ENCODE measurements at regions not wholly inside any gene's neighbourhood (a gene's known extent, or its start where the extent isn't known, plus 50 kb on each side); places are given as distances from the start of the nearest gene placed in this dataset.
"Not testable (repeated sequence)": the region's sequence is repeated elsewhere in the genome, so short reads cannot be mapped to it uniquely, and the experiment has no call there.

DNA sequence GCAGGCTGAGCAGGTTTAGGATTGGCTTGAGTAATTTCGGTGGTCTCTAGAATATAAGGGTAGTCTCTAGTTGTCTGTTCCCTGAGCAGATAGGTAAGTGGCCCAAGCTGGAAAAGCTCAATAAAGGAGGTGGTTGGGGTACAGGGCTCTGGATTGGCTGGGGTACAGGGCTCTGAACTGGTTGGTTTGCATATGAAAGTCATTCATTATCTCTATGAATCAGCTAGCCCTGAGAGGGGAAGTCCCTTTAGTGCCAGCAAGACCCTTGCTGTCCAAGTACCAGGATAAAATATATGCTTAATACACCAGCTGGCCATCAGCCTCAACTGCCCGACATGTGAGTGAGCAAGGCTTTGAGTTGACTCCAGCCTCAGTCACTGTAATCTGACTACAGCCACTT, 93.0 kb downstream of the ZBTB18 start:
- H3K4me3 ChIP-seq (ENCODE audit: low read length): no peak overlapping the region
- no peak for TF ChIP-seq ZNF274 (IDR thresholded peaks at IDR 0.05; ENCODE audit: low read depth, low read length)

DNA sequence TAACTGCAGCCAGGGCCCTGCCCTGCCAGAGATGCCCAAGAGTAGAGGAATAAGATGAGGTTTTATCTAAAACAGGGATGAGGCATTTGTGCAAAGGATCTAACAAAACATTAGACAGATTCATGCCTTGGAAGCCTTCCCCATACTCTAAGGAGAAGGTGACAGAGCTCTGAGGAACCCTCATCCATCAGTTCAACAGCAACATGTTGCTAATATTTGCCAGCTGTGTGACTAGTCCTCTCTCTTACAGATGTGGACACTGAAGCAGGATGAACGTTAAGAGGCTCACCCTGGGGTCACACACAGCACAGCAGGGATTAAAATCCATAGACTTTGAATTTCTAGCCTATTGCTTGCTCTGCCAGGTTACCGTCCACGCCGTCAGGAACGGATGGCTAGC, 99.0 kb downstream of the ZBTB18 start:
- no peak for TF ChIP-seq ZNF274 (IDR thresholded peaks at IDR 0.05; ENCODE audit: low read depth, low read length)

DNA sequence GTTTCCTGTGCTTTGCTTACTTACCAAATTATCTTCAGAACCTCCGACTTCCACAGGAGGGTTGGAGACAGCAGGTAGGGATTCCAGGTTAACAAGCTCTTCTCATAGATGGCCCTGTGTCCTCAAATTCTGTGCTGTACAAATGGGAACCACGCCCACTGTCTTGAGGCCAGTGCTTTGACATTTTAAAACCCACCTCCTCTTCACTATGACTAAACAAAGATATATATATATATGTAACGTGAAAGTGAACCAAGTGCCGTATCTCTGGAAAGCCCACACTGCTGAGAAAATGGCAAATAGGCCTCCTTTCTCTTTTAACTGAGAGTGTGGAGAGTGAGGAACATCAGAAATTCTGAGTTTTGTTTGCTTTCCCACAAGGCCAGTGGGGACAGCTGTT, 99.6 kb downstream of the ZBTB18 start:
- no peak for TF ChIP-seq ZNF274 (IDR thresholded peaks at IDR 0.05; ENCODE audit: low read depth, low read length)
- no peak overlapping the region for H3K4me3 ChIP-seq (ENCODE audit: low read length)

More for the DNA sequence above, 99.0 kb downstream of the ZBTB18 start:
- no peak overlapping the region for H3K4me3 ChIP-seq (ENCODE audit: low read length)

DNA sequence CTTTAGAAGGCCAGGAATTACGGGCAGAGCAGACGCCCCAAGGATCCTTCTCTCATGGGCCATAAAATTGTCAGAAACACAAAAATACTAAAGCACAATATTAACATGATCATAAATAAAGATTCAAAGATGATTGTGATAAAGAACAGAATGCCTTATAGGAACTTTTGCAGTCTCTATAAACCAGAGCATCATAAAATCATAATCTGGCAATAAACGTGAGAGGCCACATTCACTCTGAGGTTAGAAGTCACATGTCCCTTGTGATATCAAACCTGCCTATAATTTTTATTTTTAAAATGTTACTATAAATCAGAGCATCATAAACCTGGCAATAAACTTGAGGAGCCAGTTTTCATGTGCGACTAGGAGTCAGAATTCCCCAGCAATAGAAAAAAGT, 100.5 kb downstream of the ZBTB18 start:
- TF ChIP-seq ZNF274 (IDR thresholded peaks at IDR 0.05; ENCODE audit: low read depth, low read length): no peak
- H3K4me3 ChIP-seq (ENCODE audit: low read length): no peak overlapping the region

DNA sequence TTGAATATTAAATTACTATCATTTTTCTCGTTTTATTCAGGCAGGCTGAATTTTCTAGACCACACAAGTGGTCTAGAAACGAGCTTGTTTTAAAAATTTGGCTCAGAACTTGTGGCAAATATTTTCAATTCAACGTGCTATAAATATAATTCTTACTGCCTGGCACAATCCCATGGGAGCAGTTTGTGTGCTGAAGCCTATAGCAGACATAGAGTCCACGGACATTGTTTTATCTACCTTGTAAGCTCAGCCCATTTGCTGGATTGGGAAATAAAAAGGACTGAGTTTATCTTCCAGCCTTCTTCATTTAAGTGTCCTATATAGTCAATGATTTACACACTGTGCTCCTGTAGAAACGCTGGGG, 103.4 kb downstream of the ZBTB18 start:
- no peak for TF ChIP-seq ZNF274 (IDR thresholded peaks at IDR 0.05; ENCODE audit: low read depth, low read length)
- no peak overlapping the region for H3K4me3 ChIP-seq (ENCODE audit: low read length)

DNA sequence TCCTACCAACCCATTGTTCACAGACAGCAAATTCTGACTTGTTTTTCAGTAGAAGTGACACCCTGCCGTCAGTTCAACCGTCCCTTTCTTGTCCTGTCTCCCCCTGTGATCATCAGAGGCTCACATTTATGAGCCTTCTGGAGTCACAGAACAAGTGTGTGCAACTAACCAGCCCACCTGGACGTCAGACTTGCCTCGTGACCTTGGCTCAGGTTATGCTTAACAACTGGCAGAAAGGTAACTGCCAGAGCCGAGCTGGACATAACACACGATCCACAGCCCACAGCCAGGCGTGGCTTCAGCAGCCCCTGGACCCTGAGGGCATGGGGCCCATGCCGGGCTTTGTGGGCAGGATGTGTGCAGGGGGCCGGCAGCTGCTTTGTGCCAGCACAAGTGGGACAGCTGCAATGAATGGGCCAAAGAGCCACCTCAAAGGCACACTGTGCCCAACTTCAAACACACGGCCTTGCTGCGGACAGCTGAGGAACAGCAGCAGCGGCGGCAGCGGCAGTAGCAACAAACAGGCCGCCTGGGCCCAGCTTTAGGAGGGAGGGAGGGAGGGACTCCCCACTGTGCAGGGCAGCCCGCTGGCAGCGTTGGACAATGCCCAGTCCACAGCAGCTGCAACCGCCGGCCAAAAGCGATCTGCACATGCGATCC, 103.9 kb downstream of the ZBTB18 start:
- TF ChIP-seq ZNF274 (IDR thresholded peaks at IDR 0.05; ENCODE audit: low read depth, low read length): no peak
- H3K4me3 ChIP-seq (ENCODE audit: low read length): no peak overlapping the region

DNA sequence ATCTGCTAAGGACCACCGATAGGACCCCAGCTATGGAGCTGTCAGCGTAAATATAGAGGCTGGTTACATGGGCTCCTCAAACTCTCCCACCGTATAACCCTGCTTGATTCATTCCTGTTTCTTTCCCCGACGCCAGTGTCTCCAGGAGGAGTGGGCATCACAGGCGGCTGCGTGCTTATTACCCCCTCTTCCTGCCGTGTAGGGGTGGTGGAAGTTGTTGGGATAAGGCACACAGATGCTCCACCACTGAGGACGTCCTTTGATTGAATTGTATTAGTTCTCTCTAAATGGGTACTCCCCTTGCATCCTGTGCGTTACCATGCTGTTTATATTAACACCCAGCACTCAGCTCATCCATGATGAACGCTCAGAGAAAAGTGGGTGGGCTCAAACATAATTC, 104.6 kb downstream of the ZBTB18 start:
- no peak for TF ChIP-seq ZNF274 (IDR thresholded peaks at IDR 0.05; ENCODE audit: low read depth, low read length)
- H3K4me3 ChIP-seq (ENCODE audit: low read length): no peak overlapping the region

DNA sequence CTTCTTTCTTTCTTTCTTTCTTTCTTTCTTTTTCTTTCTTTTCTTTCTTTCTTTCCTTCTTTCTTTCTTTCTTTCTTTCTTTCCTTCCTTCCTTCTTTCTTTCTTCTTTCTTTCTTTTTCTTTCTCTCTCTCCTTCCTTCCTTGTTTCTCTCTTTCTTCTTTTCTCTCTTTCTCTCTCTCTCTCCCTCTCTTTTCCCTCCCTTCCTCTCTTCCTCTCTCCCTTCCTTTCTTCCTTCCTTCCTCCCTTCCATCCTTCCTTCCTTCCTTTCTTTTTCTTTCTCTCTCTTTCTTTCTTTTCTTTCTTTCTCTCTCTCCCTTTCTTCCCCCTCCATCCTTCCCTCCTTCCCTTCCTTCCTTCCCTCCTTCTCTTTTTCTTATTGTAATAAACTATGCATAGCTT, 105.5 kb downstream of the ZBTB18 start:
- not testable (repeated sequence) for H3K4me3 ChIP-seq (ENCODE audit: low read length)

DNA sequence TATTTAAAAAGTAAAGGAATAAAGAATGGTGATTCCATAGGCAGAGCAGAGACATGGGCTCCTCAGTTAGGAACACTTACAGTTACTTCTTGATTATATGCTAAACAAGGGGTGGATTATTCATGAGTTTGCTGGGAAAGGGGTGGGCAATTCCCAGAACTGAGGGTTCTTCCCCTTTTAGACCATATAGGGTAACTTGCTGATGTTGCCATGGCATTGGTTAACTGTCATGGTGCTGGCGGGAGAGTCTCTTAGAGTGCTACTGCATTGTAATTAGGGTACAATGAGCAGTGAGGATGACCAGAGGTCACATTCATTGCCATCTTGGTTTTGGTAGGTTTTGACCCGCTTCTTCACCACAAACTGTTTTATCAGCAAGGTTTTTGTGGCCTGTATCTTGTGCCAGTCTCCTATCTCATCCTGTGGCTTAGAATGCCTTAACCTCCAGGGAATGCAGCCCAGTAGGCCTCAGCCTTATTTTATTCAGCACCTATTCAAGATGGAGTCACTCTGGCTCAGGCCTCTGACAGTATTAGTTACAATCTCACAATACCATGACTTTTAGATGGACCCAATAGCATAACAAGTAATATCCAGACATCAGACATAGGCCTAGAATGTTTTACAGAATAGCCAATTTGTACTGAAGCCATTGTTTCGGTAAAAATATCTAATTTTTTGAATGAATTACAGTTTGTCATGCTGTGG, 106.8 kb downstream of the ZBTB18 start:
- no peak for TF ChIP-seq ZNF274 (IDR thresholded peaks at IDR 0.05; ENCODE audit: low read depth, low read length)
- no peak overlapping the region for H3K4me3 ChIP-seq (ENCODE audit: low read length)

DNA sequence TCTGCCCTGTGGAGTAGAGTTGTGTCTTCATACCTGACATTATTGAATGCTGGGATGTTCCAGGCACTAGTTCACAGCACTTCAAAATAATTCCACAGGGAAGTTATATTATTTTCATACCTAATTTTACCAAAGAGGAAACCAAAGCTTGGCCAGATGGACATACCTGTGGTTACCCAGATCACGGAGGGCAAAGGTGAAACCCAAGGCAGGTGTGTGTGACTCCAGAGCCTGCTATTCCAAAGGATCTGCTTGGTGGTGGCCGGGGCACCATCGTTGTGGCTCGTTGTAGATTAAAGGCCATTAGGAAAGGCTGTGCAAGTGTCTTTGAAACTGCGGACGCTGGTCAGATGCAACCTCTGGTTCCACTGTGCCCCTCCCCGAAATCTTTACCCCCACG, 108.6 kb downstream of the ZBTB18 start:
- TF ChIP-seq ZNF274 (IDR thresholded peaks at IDR 0.05; ENCODE audit: low read depth, low read length): no peak
- H3K4me3 ChIP-seq (ENCODE audit: low read length): no peak overlapping the region

DNA sequence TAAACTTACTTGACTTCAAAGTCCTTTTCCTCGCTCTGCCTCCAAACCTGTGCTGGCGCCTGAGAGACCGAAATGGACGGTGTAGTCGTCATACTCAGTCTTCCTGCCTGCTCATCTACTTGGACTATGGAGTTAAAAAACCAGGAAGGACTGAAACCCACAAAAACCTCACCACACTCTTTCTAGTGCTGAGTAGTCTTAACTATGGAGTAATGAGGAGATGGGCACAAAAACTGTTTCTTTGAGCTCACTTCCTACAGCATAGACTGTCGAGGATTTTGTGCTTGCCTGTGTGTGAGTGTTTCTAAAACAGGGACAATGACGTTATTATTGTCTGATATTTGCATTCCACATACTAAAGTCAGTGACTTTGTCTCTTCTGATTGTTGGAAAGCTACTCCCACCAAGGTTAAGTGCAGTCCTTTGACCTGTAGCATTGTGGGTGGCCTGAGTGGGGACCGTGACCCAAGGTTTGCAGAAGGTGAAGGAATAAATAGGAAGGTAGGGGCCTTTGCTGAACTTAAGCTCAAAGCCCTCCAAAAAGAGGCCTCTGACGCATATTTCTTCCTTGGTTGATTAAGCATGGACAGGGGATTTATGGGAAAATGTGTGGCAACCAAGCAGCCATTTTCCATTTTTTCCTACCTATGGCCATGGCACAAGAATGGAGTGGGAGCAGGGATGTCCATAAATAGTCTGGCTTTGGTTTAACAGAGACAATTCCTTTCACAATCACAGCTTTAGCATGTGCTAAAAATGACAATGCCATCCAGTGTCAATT, 109.6 kb downstream of the ZBTB18 start:
- no peak for TF ChIP-seq ZNF274 (IDR thresholded peaks at IDR 0.05; ENCODE audit: low read depth, low read length)
- no peak overlapping the region for H3K4me3 ChIP-seq (ENCODE audit: low read length)

DNA sequence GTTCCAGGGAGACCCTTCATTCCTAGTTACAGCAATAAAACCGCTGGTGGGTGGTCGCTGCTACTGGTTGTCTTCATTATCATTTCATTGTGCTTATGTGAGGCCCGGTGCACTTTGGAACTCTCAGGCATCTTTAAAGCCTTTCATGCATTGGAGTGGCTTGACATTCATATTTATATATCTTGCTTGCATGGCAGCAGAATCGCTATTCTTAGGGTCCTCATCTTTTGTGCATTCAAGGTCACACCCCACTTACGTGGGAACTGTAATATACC, 110.1 kb downstream of the ZBTB18 start:
- TF ChIP-seq ZNF274 (IDR thresholded peaks at IDR 0.05; ENCODE audit: low read depth, low read length): no peak
- no peak overlapping the region for H3K4me3 ChIP-seq (ENCODE audit: low read length)

DNA sequence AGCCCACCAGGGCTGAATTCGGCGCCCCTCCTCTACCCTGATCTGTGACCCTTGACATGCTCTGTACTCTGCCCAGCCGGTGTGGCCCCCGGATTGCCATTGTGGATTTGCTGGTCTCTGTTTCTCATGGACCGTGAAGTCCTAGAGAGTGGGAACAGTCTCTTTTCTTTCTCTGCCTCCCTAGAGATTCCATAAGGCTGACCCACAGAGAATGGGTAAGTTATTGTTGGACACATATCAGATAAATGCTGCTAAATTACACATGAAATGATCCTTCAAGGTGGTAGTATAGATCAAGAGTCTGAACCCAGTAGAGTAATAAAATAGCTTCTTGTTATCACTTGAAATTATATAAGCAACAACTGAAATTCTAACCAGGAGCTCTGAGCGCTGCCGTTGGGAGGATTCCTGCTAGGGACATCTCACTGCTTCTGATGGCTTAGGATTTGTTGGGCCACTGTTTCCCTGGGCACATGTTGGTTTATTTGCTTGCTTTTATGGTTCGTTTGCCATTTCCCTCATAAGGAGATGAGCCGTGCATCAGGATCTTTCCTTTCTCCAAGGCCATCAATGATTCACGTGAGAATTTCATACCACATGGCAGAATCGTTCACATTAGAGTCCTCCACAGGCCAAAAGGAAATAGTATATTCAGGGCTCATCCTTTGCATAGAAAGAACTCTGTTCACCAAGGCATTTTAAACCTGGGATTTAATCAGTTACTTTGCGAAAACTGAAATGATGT, 111.9 kb downstream of the ZBTB18 start:
- no peak for TF ChIP-seq ZNF274 (IDR thresholded peaks at IDR 0.05; ENCODE audit: low read depth, low read length)
- H3K4me3 ChIP-seq (ENCODE audit: low read length): no peak overlapping the region

DNA sequence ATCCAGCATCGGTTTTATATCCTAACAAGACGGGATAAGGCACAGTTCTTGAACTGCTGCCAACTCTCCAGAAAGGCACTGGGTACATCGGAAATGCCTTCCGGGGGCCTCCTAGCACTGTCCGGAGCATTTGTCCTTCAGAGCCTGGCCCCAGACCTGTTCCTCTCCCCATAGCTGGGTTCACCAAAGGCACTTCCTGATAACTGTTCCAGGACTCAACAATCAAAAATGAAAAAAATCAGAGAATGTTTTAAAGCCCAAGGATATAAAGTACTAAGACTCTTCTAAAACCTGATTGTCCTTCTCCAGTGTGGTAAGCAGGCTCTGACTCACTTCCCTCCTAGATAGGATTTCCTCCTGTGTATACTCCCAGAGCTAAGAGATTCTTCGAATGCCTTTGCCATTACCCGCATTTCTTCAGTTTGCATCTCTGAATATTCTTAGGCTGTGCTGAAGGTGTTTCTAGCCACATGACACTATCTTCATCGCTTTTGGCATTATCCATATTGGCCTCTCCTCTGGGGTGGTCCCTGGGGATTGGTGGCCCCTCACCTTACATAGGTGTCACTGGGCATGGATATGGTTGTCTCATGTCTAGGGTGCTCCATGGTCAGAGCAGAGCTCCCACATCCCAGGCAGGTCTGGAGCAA, 112.9 kb downstream of the ZBTB18 start:
- no peak overlapping the region for H3K4me3 ChIP-seq (ENCODE audit: low read length)
- no peak for TF ChIP-seq ZNF274 (IDR thresholded peaks at IDR 0.05; ENCODE audit: low read depth, low read length)
